ENCODE measurements at regions not wholly inside any gene's neighbourhood (a gene's known extent, or its start where the extent isn't known, plus 50 kb on each side); places are given as distances from the start of the nearest gene placed in this dataset.

DNA sequence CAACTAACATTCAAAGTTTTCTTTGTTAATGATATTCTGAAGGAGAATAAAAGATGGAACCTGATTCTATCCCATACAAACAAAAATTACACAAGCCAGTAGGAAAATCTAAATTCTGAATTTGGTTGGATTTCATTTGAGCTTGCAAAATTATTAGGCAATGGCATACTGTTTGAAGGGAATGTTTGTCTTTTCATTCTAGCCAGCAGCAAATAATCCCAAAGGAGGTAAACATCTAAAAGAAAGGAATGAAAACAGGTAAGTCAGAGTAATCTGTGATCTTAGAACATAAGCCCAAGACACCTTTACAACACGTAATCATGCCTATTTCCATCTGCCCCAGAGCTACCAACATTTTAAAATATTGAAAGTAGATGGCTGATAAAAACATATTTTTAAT is 482.1 kb upstream of the CITED2 start:
- TF ChIP-seq, protein P1, sequence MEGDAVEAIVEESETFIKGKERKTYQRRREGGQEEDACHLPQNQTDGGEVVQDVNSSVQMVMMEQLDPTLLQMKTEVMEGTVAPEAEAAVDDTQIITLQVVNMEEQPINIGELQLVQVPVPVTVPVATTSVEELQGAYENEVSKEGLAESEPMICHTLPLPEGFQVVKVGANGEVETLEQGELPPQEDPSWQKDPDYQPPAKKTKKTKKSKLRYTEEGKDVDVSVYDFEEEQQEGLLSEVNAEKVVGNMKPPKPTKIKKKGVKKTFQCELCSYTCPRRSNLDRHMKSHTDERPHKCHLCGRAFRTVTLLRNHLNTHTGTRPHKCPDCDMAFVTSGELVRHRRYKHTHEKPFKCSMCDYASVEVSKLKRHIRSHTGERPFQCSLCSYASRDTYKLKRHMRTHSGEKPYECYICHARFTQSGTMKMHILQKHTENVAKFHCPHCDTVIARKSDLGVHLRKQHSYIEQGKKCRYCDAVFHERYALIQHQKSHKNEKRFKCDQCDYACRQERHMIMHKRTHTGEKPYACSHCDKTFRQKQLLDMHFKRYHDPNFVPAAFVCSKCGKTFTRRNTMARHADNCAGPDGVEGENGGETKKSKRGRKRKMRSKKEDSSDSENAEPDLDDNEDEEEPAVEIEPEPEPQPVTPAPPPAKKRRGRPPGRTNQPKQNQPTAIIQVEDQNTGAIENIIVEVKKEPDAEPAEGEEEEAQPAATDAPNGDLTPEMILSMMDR (IDR thresholded peaks at IDR 0.05; ENCODE audit: low read depth, low read length), result no peak
- TF ChIP-seq POLR2A (IDR thresholded peaks at IDR 0.05; ENCODE audit: extremely low read depth, insufficient read length), result no peak
